ENCODE measurements at regions not wholly inside any gene's neighbourhood (a gene's known extent, or its start where the extent isn't known, plus 50 kb on each side); places are given as distances from the start of the nearest gene placed in this dataset.

GRCh38 chr3:27560484-27561056 is 76.4 kb upstream of the SLC4A7 start:
- H3K4me1 ChIP-seq (ENCODE audit: insufficient read depth, low read length) = no peaks in the 10 kb centered on the region; the same call in 1 of the 2 replicates
- H4K20me1 ChIP-seq (ENCODE audit: control insufficient read depth, insufficient read depth, insufficient read length) = no peaks in the 10 kb centered on the region
- H3K56ac ChIP-seq (ENCODE audit: insufficient read length, low read depth, low read length) = no peak overlapping the region
- H2BK5ac ChIP-seq (ENCODE audit: insufficient read length, low read length) = no peak overlapping the region
- H3K79me2 ChIP-seq (ENCODE audit: insufficient read depth, low read length) = no peaks in the 10 kb centered on the region
- no CpG with 5 or more reads among the region's 11 CpGs for WGBS (ENCODE audit: extremely low coverage, insufficient read length, low lambda C conversion rate)
- no peaks in the 10 kb centered on the region; the same call in 1 of the 2 replicates for H3K27me3 Mint-ChIP-seq (ENCODE audit: low read depth)
- H2BK15ac ChIP-seq (ENCODE audit: low read depth, low read length) = no peak overlapping the region
- H3K4ac ChIP-seq (ENCODE audit: low read depth, low read length) = no peak overlapping the region
- no peaks in the 10 kb centered on the region for H3K9me3 ChIP-seq (ENCODE audit: control insufficient read depth, low read depth, low read length)
- H3K27ac ChIP-seq (ENCODE audit: insufficient read length, low read depth, low read length) = no peak overlapping the region
- H3K27ac Mint-ChIP-seq = no peak overlapping the region; a peak in 1 of 7 replicates
- H3K14ac ChIP-seq (ENCODE audit: insufficient read depth, low read length) = no peak overlapping the region
- no peaks in the 10 kb centered on the region for H3K27me3 ChIP-seq (ENCODE audit: insufficient read depth, low read length)
- H3K4me1 Mint-ChIP-seq = peaks cover 18 to 23% of the 10 kb centered on the region in 2 experiments
- H2AFZ ChIP-seq (ENCODE audit: low read length) = no peak overlapping the region
- H4K8ac ChIP-seq (replicated peaks; ENCODE audit: insufficient read length, low read depth, low read length) = no peak overlapping the region
- H3K18ac ChIP-seq (ENCODE audit: insufficient read length, low read depth, low read length) = no peak overlapping the region
- no peak overlapping the region for H3K23ac ChIP-seq (ENCODE audit: insufficient read length, low read depth, low read length)
- no peaks in the 10 kb centered on the region for H3K79me1 ChIP-seq (ENCODE audit: insufficient read depth, low read depth, low read length, poor library complexity, severe bottlenecking)
- H2BK120ac ChIP-seq (ENCODE audit: low read depth, low read length, poor library complexity, severe bottlenecking) = no peak overlapping the region
- no peak overlapping the region for H4K91ac ChIP-seq (ENCODE audit: insufficient read length, low read depth, low read length)
- H3K9ac ChIP-seq (ENCODE audit: extremely low read depth, insufficient read length, low read length) = no peak overlapping the region
- no peak overlapping the region for H3K4me3 Mint-ChIP-seq
- H2BK12ac ChIP-seq (ENCODE audit: insufficient read length, low read depth, low read length) = no peak overlapping the region
- no peaks in the 10 kb centered on the region; a peak in 1 of 5 replicates for H3K9me3 Mint-ChIP-seq
- no peak overlapping the region for H2AK5ac ChIP-seq (ENCODE audit: insufficient read length, low read length)
- no peaks in the 10 kb centered on the region; a peak in 1 of 7 replicates for H3K36me3 Mint-ChIP-seq (ENCODE audit: insufficient read depth in 1 of 3, low read depth in 3 of 3)
- no peak overlapping the region for H3T11ph ChIP-seq (ENCODE audit: low read length)
- no peak overlapping the region for H4K5ac ChIP-seq (ENCODE audit: insufficient read length, low read depth, low read length)
- no peak for TF ChIP-seq CTCF (conservative IDR thresholded peaks at IDR 0.05)
- H2BK20ac ChIP-seq (ENCODE audit: low read depth, low read length, poor library complexity, severe bottlenecking) = no peak overlapping the region
- no peak overlapping the region for H3K4me2 ChIP-seq (ENCODE audit: insufficient read depth, insufficient read length, low read length)
- H3K23me2 ChIP-seq (ENCODE audit: insufficient read length, low read depth, low read length, poor library complexity, severe bottlenecking) = no peaks in the 10 kb centered on the region
- DNase-seq = no peak
